HFF-Myc (cell line): ENCODE measurements at regions not wholly inside any gene's neighbourhood (a gene's known extent, or its start where the extent isn't known, plus 50 kb on each side); places are given as distances from the start of the nearest gene placed in this dataset.

Experiments
- DNase-seq: peaks from one replicate; pipeline ENCODE4 v3.0.0-alpha.2; 2011; ENCODE audit warnings: low read depth; ENCODE audit errors: extremely low read depth
- H3K4me3 ChIP-seq: replicated peaks from 2 replicates; pipeline ENCODE4 v1.5.1; 2011; ENCODE audit warnings: low read depth, mild to moderate bottlenecking, control low read depth, low read length
- CTCF ChIP-seq: IDR thresholded peaks from 2 replicates; pipeline ENCODE4 v1.5.1; 2012; ENCODE audit warnings: mild to moderate bottlenecking, low read depth, low read length, control low read depth; ENCODE audit errors: missing control alignments

- H3K4me3 ChIP-seq = no peak overlapping the region
- no peak for DNase-seq
- no peak for TF ChIP-seq CTCF
Measured at GRCh38 chr6:105781915-105782314, 304.2 kb upstream of the PRDM1 start.

GRCh38 chr6:105781248-105781647 lies 304.9 kb upstream of the PRDM1 start:
- no peak for DNase-seq
- no peak for TF ChIP-seq CTCF
- H3K4me3 ChIP-seq = no peak overlapping the region

GRCh38 chr6:105780146-105780860 lies 305.8 kb upstream of the PRDM1 start:
- DNase-seq = no peak
- no peak for TF ChIP-seq CTCF
- no peak overlapping the region for H3K4me3 ChIP-seq

GRCh38 chr6:105779110-105779509 lies 307.0 kb upstream of the PRDM1 start:
- no peak overlapping the region for H3K4me3 ChIP-seq
- DNase-seq = peak; percentile 70
- TF ChIP-seq CTCF = no peak

- DNase-seq = no peak
- TF ChIP-seq CTCF = no peak
- H3K4me3 ChIP-seq = no peak overlapping the region
Measured at GRCh38 chr6:105775095-105775494, 311.0 kb upstream of the PRDM1 start.

- no peak for DNase-seq
- H3K4me3 ChIP-seq = no peak overlapping the region
- TF ChIP-seq CTCF = no peak
Measured at GRCh38 chr6:105774247-105774646, 311.9 kb upstream of the PRDM1 start.
